IMR-90 (cell line): ENCODE measurements at regions not wholly inside any gene's neighbourhood (a gene's known extent, or its start where the extent isn't known, plus 50 kb on each side); places are given as distances from the start of the nearest gene placed in this dataset.

Experiments used
- ATAC-seq: fragments of 200-7000 bp; cut with Tn5 transposase; 2 replicates; pipeline ENCODE4 v1.9.1; 2020; ENCODE audit warnings: low read depth, mild to moderate bottlenecking, moderate library complexity
- BruUV-seq: library from RNA; stranded (reverse); fragments of 400-500 nt; replicated peaks from 2 replicates; lab custom pipeline; 2021; lab: Mats Ljungman, UMichigan
- CTCF ChIA-PET: fragments of 300-600 bp; formaldehyde crosslinking; extraction: SDS; loops from one replicate; lab custom pipeline; 2021; ENCODE audit warnings: antibody characterized with exemption; lab: Yijun Ruan, JAX
- POLR2A ChIA-PET: fragments of 300-600 bp; sonication (Branson Sonifier 250); formaldehyde crosslinking; loops from one replicate; lab custom pipeline; 2022; ENCODE audit warnings: antibody characterized with exemption; ENCODE audit not compliant: unreplicated experiment; lab: Charles Lee
- DNase-seq: peaks from one replicate; pipeline ENCODE4 v3.0.0; 2013
- H2AFZ ChIP-seq: replicated peaks from 2 replicates; pipeline ENCODE3; 2013; ENCODE audit warnings: low read length, mild to moderate bottlenecking; ENCODE audit not compliant: poor library complexity
- H2AK5ac ChIP-seq: 2 replicates; pipeline ENCODE4 v1.6.1; 2013; ENCODE audit warnings: low read depth, low read length, inconsistent platforms
- H2AK9ac ChIP-seq: replicated peaks from 2 replicates; pipeline ENCODE3; 2013; ENCODE audit warnings: mild to moderate bottlenecking, low read depth, low read length, moderate library complexity; ENCODE audit not compliant: poor library complexity
- H2BK120ac ChIP-seq: 2 replicates; pipeline ENCODE4 v1.6.1; 2013; ENCODE audit warnings: low read depth, low read length, inconsistent platforms
- H2BK15ac ChIP-seq: 3 replicates; pipeline ENCODE4 v1.6.1; 2013; ENCODE audit warnings: low read depth, low read length, inconsistent platforms
- H2BK20ac ChIP-seq: 2 replicates; pipeline ENCODE4 v1.6.1; 2013; ENCODE audit warnings: low read depth, mild to moderate bottlenecking, inconsistent platforms, low read length, moderate library complexity
- H2BK5ac ChIP-seq: 2 replicates; pipeline ENCODE4 v1.6.1; 2013; ENCODE audit warnings: mild to moderate bottlenecking, low read depth, low read length, inconsistent platforms; ENCODE audit not compliant: poor library complexity, severe bottlenecking
- H3K14ac ChIP-seq: replicated peaks from 2 replicates; pipeline ENCODE4 v1.6.1; 2013; ENCODE audit warnings: low read depth, low read length, inconsistent platforms
- H3K18ac ChIP-seq: 2 replicates; pipeline ENCODE4 v1.6.1; 2013; ENCODE audit warnings: low read depth, low read length, control low read depth
- H3K23ac ChIP-seq: 2 replicates; pipeline ENCODE4 v1.6.1; 2013; ENCODE audit warnings: low read depth, low read length, inconsistent platforms
- H3K27ac ChIP-seq: 2 replicates; pipeline ENCODE4 v1.5.1; 2013; ENCODE audit warnings: mild to moderate bottlenecking, control low read depth, low read length; ENCODE audit not compliant: insufficient read depth
- H3K27me3 ChIP-seq: 2 replicates; pipeline ENCODE4 v1.6.1; 2013; ENCODE audit warnings: low read length; ENCODE audit not compliant: control insufficient read depth, insufficient read depth
- H3K36me3 ChIP-seq: 2 replicates; pipeline ENCODE4 v1.6.1; 2013; ENCODE audit warnings: low read length, mixed read lengths; ENCODE audit not compliant: control insufficient read depth, insufficient read depth
- H3K4ac ChIP-seq: 2 replicates; pipeline ENCODE4 v1.6.1; 2013; ENCODE audit warnings: low read depth, low read length, inconsistent platforms
- H3K4me1 ChIP-seq: 2 replicates; pipeline ENCODE4 v1.6.1; 2013; ENCODE audit warnings: low read length, mixed read lengths; ENCODE audit not compliant: control insufficient read depth, insufficient read depth
- H3K4me2 ChIP-seq: 2 replicates; pipeline ENCODE4 v1.6.1; 2013; ENCODE audit warnings: low read depth, mild to moderate bottlenecking, control low read depth, low read length, moderate library complexity
- H3K4me3 ChIP-seq: 2 replicates; pipeline ENCODE4 v1.5.1; 2013; ENCODE audit warnings: low read depth, mild to moderate bottlenecking, control low read depth, low read length, moderate library complexity; ENCODE audit not compliant: insufficient read depth
- H3K56ac ChIP-seq: 2 replicates; pipeline ENCODE4 v1.6.1; 2013; ENCODE audit warnings: low read length, inconsistent platforms; ENCODE audit not compliant: insufficient read depth; ENCODE audit errors: extremely low read depth
- H3K79me1 ChIP-seq, 2 experiments: 2 replicates each; pipeline ENCODE4 v1.6.1; 2013; ENCODE audit warnings: low read length in 2 of 2, inconsistent platforms in 1 of 2, low read depth in 1 of 2
- H3K9ac ChIP-seq: 2 replicates; pipeline ENCODE4 v1.6.1; 2013; ENCODE audit warnings: low read depth, low read length, control low read depth
- H3K9me1 ChIP-seq: 2 replicates; pipeline ENCODE4 v1.6.1; 2013; ENCODE audit warnings: low read length, inconsistent platforms; ENCODE audit not compliant: insufficient read depth
- H3K9me3 ChIP-seq: 2 replicates; pipeline ENCODE4 v1.6.1; 2013; ENCODE audit warnings: low read length; ENCODE audit not compliant: control insufficient read depth, insufficient read depth
- H4K20me1 ChIP-seq: 2 replicates; pipeline ENCODE4 v1.6.1; 2013; ENCODE audit warnings: low read length, inconsistent platforms; ENCODE audit not compliant: insufficient read depth
- H4K5ac ChIP-seq: 2 replicates; pipeline ENCODE4 v1.6.1; 2013; ENCODE audit warnings: mild to moderate bottlenecking, low read depth, low read length, control low read depth
- H4K8ac ChIP-seq, 2 experiments: 2 replicates each; pipeline ENCODE4 v1.6.1; 2013; ENCODE audit warnings: low read depth in 2 of 2, low read length in 2 of 2, control low read depth in 1 of 2, inconsistent platforms in 1 of 2
- H4K91ac ChIP-seq: 2 replicates; pipeline ENCODE4 v1.6.1; 2013; ENCODE audit warnings: low read depth, low read length, inconsistent platforms; ENCODE audit not compliant: insufficient read depth
- MAFK ChIP-seq: IDR thresholded peaks from 2 replicates; pipeline ENCODE4 v1.6.1; 2012; ENCODE audit warnings: low read depth, low read length, improper control_type of control experiment
- WGBS, 2 experiments: methylation state at CpG; one replicate each; pipeline versions ENCODE4 v1.1.5 to v1.1.7; 2013; ENCODE audit warnings: missing lambda C conversion rate in 2 of 2; ENCODE audit not compliant: insufficient read length in 1 of 2; ENCODE audit errors: extremely low coverage in 2 of 2; 5-methylcytosine and 5-hydroxymethylcytosine counted together
- dilution Hi-C: fragments of 300-500 bp; cut with HindIII; formaldehyde crosslinking; loops from one replicate; pipeline ENCODE4 v1.14.3; 2018; ENCODE audit warnings: low sequenced_read_pairs; ENCODE audit not compliant: unreplicated experiment
- in situ Hi-C: fragments of 300-500 bp; cut with MboI; formaldehyde crosslinking; loops from 3 replicates; pipeline ENCODE4 v1.14.3; 2019; ENCODE audit warnings: low sequenced_read_pairs, inconsistent platforms, mixed read lengths
- intact Hi-C: fragments of 100-400 bp; cut with micrococcal nuclease; formaldehyde crosslinking; loops from 2 replicates; pipeline ENCODE4 v1.10.0; 2022
- TF ChIP-seq, protein P1 (sequence below): fragments of 150-350 bp; IDR thresholded peaks from 2 replicates; pipeline ENCODE4 v1.6.1; 2016; ENCODE audit warnings: low read depth, mild to moderate bottlenecking, low read length, moderate library complexity, borderline replicate concordance

DNA sequence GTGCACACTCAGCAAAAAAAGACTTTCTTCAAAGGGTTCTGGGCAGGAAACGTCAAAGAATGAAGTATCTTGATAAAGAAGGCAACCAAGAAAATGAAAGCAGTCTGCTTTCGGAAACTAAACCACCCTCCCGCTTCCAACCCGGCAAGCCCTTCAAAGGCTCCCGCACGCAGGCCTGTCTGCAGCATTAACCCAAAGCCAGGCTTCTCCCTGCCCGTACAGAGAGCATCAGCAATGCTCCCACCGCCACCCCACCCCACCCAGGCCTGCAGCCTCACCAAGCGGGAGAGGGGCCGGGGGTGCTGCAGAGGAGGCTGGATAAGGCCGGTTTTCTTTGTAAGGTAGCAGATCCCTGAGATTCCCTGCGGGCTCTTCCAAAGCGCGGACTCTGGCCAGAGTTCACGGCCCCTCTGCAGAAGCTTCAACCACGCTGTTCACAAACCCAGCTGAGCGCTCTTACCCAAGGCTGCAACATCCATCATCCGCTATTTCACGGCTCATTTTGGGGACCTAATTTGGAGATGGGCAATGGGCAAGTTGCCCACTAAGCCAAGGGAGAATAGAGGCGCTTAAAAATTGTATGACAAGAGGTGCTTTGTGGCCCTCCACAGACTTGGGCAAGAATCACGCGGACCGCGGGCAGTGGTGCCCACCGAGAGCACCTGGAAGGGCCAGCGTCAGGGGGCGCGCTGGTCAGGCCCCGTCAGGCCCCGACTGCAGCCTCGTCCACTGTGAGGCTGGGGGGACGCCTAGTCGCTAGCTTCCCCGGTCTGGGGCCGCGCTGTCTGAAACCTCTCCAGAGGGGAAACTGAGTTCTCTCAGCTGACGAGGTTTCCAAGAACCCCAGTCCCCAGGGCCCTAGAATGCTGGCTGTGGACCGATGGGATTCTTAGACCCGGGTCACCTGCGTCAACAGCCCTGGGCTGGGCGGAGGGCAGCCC, 225.4 kb upstream of the ID2 start:
- H3K9me3 ChIP-seq = no peaks in the 10 kb centered on the region
- ChIA-PET POLR2A (no interaction called here), CTCF (no interaction called here)
- H3K9ac ChIP-seq = no peak overlapping the region
- no peak for ATAC-seq
- no peak overlapping the region for H3K4me3 ChIP-seq
- no peak overlapping the region for H3K23ac ChIP-seq
- H3K14ac ChIP-seq = no peak overlapping the region
- H3K27me3 ChIP-seq = peaks cover 13% of the 10 kb centered on the region
- no peak overlapping the region for H2AFZ ChIP-seq
- H4K20me1 ChIP-seq = no peaks in the 10 kb centered on the region
- H3K56ac ChIP-seq = no peak overlapping the region
- H2AK5ac ChIP-seq = no peak overlapping the region
- no peak overlapping the region for H3K18ac ChIP-seq
- no peaks in the 10 kb centered on the region for H3K9me1 ChIP-seq
- H4K5ac ChIP-seq = no peak overlapping the region
- 72% methylated on average over 23 of the region's 41 CpGs; no CpG with 5 or more reads in 1 of the 2 experiments for WGBS, 2 experiments
- H3K4me1 ChIP-seq = no peaks in the 10 kb centered on the region
- in situ Hi-C loops (no loop called here), intact Hi-C loops (no loop called here), dilution Hi-C loops (no loop called here)
- H3K79me1 ChIP-seq = no peaks in the 10 kb centered on the region
- H2BK5ac ChIP-seq = no peak overlapping the region
- BruUV-seq = no TSS peak
- no peak for DNase-seq
- H2BK120ac ChIP-seq = no peak overlapping the region
- no peak overlapping the region for H2BK20ac ChIP-seq
- no peak overlapping the region for H3K27ac ChIP-seq
- H3K4me2 ChIP-seq = no peak overlapping the region
- no peaks in the 10 kb centered on the region for H3K36me3 ChIP-seq
- H3K4ac ChIP-seq = no peak overlapping the region
- H2AK9ac ChIP-seq = no peak overlapping the region
- H4K8ac ChIP-seq = no peak overlapping the region
- peak; percentile 83 for TF ChIP-seq MAFK
- TF ChIP-seq, protein P1, sequence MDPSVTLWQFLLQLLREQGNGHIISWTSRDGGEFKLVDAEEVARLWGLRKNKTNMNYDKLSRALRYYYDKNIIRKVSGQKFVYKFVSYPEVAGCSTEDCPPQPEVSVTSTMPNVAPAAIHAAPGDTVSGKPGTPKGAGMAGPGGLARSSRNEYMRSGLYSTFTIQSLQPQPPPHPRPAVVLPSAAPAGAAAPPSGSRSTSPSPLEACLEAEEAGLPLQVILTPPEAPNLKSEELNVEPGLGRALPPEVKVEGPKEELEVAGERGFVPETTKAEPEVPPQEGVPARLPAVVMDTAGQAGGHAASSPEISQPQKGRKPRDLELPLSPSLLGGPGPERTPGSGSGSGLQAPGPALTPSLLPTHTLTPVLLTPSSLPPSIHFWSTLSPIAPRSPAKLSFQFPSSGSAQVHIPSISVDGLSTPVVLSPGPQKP = no peak
- H2BK15ac ChIP-seq = no peak overlapping the region
- no peak overlapping the region for H4K91ac ChIP-seq
